Right lobe of liver (tissue), 6 donors: ENCODE measurements at regions not wholly inside any gene's neighbourhood (a gene's known extent, or its start where the extent isn't known, plus 50 kb on each side); places are given as distances from the start of the nearest gene placed in this dataset.
"Not testable (repeated sequence)": the region's sequence is repeated elsewhere in the genome, so short reads cannot be mapped to it uniquely, and the experiment has no call there.

Experiments
- ATAC-seq, 4 donors: fragments of 200-7000 bp; cut with Tn5 transposase; one replicate each; pipeline ENCODE4 v1.9.1; 2020; ENCODE audit warnings: mild to moderate bottlenecking in 4 of 4, moderate library complexity in 4 of 4
- DNase-seq, 3 donors: peaks; one replicate each; pipeline ENCODE4 v3.0.0-alpha.2; 2020
- H3K27ac ChIP-seq, 3 donors: fragments of 200-600 bp; one replicate each; pipeline ENCODE4 v1.8.0; 2022
- H3K27me3 ChIP-seq, 2 donors: fragments of 200-600 bp; one replicate each; pipeline ENCODE4 v1.8.0; 2022
- H3K36me3 ChIP-seq, 4 donors: fragments of 200-600 bp; sonication (generic) in 1 of 4; one replicate each; pipeline versions ENCODE4 v1.5.1 to v1.8.0; 2017 to 2022; ENCODE audit warnings: control low read depth in 1 of 4
- H3K4me1 ChIP-seq, 4 donors: fragments of 200-600 bp; sonication (generic) in 1 of 4; one replicate each; pipeline versions ENCODE4 v1.5.1 to v1.8.0; 2017 to 2022; ENCODE audit warnings: control low read depth in 1 of 4
- H3K4me3 ChIP-seq, 3 donors: fragments of 200-600 bp; one replicate each; pipeline ENCODE4 v1.8.0; 2022
- H3K9me3 ChIP-seq, 4 donors: fragments of 200-600 bp; sonication (generic) in 1 of 4; one replicate each; pipeline versions ENCODE4 v1.5.1 to v1.8.0; 2017 to 2022; ENCODE audit warnings: control low read depth in 1 of 4
- POLR2A ChIP-seq: fragments of 450-650 bp; IDR thresholded peaks from one replicate; pipeline ENCODE4 v1.6.1; 2017; ENCODE audit warnings: antibody characterized with exemption, mild to moderate bottlenecking
- WGBS: methylation state at CpG from one replicate; pipeline ENCODE4 v1.1.6; 2018; ENCODE audit warnings: low coverage, low lambda C conversion rate; ENCODE audit not compliant: insufficient coverage; ENCODE audit errors: missing lambda C conversion rate; 5-methylcytosine and 5-hydroxymethylcytosine counted together
- intact Hi-C, 2 donors: fragments of 100-400 bp; cut with DNase I; formaldehyde crosslinking; loops; one replicate each; pipeline versions ENCODE4 v1.11.2 to v1.14.1; 2022
- TF ChIP-seq, protein P1 (sequence below), 4 donors: fragments of 200-600 bp in 3 of 4; fragments of 450-650 bp in 1 of 4; IDR thresholded peaks; one replicate each; pipeline versions ENCODE4 v1.5.1 to v1.8.0; 2016 to 2022; ENCODE audit warnings: antibody characterized with exemption in 4 of 4, mild to moderate bottlenecking in 2 of 4
- donor health status: DM: no; HTN: yes; CAD: no.
- donor health status: DM: no; HTN: no; CAD: no.
- donor health status: DM: no; HTN: no; CAD: no.
- donor health status: DM: no; HTN: yes; CAD: no.
- donor health status: DM: no; HTN: yes; CAD: no.

DNA sequence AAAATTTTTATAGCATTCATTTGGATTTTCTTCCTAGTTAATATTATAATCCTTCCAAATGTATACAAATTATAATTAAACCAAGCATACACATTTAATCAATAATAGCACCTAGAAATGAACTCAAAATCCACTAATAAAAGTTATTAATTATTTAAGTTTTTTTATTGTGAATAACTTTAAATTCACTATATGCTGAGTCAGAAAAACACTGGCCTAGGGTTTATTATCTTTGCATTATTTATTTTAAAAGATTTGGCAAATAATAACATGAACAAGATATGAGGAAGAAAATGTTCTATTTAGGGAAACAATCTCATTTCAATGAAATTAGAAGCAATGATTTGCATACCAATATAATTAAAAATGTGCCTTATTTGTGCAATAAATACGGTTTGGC lies 951.5 kb downstream of the KCNT2 start:
- ATAC-seq: no peak
- intact Hi-C loops: no loop called here

DNA sequence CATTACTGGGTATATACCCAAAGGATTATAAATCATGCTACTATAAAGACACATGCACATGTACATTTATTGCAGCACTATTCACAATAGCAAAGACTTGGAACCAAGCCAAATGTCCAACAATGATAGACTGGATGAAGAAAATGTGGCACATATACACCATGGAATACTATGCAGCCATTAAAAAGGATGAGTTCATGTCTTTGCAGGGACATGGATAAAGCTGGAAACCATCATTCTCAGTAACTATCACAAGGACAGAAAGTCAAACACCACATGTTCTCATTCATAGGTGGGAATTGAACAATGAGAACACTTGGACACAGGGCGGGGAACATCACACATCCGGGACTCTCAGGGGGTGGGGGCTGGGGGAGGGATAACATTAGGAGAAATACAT lies 959.4 kb downstream of the KCNT2 start:
- 92% methylated on average over 2 of the region's 2 CpGs for WGBS
- ATAC-seq, intact Hi-C loops, H3K27me3 ChIP-seq, H3K9me3 ChIP-seq, H3K4me3 ChIP-seq, DNase-seq, H3K4me1 ChIP-seq, H3K36me3 ChIP-seq, H3K27ac ChIP-seq: not testable (repeated sequence)

More for the DNA sequence above, 951.5 kb downstream of the KCNT2 start:
- no peak overlapping the region for H3K27ac ChIP-seq
- no peaks in the 10 kb centered on the region for H3K4me1 ChIP-seq
- H3K9me3 ChIP-seq: no peaks in the 10 kb centered on the region
- TF ChIP-seq, protein P1, sequence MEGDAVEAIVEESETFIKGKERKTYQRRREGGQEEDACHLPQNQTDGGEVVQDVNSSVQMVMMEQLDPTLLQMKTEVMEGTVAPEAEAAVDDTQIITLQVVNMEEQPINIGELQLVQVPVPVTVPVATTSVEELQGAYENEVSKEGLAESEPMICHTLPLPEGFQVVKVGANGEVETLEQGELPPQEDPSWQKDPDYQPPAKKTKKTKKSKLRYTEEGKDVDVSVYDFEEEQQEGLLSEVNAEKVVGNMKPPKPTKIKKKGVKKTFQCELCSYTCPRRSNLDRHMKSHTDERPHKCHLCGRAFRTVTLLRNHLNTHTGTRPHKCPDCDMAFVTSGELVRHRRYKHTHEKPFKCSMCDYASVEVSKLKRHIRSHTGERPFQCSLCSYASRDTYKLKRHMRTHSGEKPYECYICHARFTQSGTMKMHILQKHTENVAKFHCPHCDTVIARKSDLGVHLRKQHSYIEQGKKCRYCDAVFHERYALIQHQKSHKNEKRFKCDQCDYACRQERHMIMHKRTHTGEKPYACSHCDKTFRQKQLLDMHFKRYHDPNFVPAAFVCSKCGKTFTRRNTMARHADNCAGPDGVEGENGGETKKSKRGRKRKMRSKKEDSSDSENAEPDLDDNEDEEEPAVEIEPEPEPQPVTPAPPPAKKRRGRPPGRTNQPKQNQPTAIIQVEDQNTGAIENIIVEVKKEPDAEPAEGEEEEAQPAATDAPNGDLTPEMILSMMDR (IDR thresholded peaks at IDR 0.05): no peak
- no peak for TF ChIP-seq POLR2A
- no peaks in the 10 kb centered on the region for H3K27me3 ChIP-seq
- no peak for DNase-seq
- H3K36me3 ChIP-seq: no peaks in the 10 kb centered on the region
- no peak overlapping the region for H3K4me3 ChIP-seq
- 32% methylated on average over 1 of the region's 1 CpG for WGBS

DNA sequence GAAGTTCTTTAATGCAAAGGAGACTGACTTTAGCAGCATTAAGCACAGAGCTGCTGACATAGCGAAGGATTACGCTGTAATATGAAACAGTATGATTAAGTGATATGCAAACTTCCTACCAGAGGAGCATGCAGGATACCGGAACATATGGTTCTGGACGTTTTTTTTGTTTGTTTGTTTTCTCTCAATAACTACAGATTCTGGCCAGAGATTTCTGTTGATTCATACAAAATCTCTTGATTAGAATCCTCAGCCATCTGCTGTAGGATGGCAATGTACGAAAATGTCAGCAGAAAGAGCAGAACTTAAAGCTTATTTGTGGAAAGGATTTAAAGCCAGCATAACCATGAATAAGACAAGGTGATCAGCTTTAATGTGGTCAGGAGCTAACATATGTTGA lies 970.7 kb downstream of the KCNT2 start:
- intact Hi-C loops: no loop called here
- H3K27me3 ChIP-seq: no peaks in the 10 kb centered on the region
- DNase-seq (no peak), ATAC-seq (no peak)
- H3K9me3 ChIP-seq: no peaks in the 10 kb centered on the region
- no peak overlapping the region for H3K27ac ChIP-seq
- 37% methylated on average over 5 of the region's 5 CpGs for WGBS
- no peaks in the 10 kb centered on the region for H3K36me3 ChIP-seq
- no peak for TF ChIP-seq POLR2A
- TF ChIP-seq, protein P1 (IDR thresholded peaks at IDR 0.05): no peak
- H3K4me1 ChIP-seq: no peaks in the 10 kb centered on the region
- no peak overlapping the region for H3K4me3 ChIP-seq

DNA sequence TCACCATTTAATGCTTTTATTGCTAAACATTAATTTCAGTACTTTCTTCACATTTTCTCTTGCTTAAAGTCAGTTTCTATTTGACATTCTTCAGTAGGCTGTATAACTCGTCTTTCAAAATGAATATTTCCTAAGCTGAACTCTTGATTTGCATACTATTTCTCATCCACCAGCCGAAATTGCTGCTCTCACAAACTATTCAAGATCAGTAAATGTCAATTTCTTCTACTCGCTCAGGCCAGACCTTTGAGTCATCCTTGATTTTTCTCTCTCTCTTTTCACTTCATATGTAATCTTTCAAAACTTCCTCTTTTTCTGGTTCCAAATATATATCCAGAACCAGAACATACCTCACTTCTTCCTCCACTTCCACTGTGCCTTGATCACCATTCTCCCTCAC lies 990.0 kb downstream of the KCNT2 start:
- H3K36me3 ChIP-seq: no peaks in the 10 kb centered on the region
- no peaks in the 10 kb centered on the region for H3K27me3 ChIP-seq
- ATAC-seq: no peak
- no peak overlapping the region for H3K4me3 ChIP-seq
- no peak for DNase-seq
- no peaks in the 10 kb centered on the region for H3K9me3 ChIP-seq
- H3K4me1 ChIP-seq: no peaks in the 10 kb centered on the region
- 44% methylated on average over 3 of the region's 3 CpGs for WGBS
- intact Hi-C loops: no loop called here
- no peak overlapping the region for H3K27ac ChIP-seq
- TF ChIP-seq, protein P1 (IDR thresholded peaks at IDR 0.05): no peak
- no peak for TF ChIP-seq POLR2A

DNA sequence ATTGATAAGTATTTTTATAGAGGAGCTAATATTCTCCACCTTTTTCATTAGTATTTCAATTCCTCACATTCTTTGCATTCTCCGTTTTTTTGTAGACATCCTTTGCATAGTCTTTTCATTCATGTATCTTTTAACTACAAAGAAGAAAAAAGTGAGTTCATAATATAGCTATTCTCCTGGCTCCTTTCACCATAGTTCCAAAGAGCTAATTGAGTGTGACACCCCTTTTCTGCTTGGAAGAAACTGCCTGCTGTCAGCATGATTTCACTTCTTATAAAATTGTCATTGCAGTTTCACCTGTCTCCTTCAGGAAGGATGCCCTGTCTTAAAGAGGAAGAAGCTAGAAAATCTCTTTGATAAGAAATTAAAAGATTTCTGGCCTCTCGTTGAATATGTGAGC lies 991.1 kb downstream of the KCNT2 start:
- intact Hi-C loops: no loop called here
- ATAC-seq: no peak

More for the DNA sequence above, 991.1 kb downstream of the KCNT2 start:
- Histone ChIP-seq H3K27ac (no peak overlapping the region), H3K27me3 (no peaks in the 10 kb centered on the region), H3K9me3 (no peaks in the 10 kb centered on the region), H3K4me1 (no peaks in the 10 kb centered on the region), H3K4me3 (no peak overlapping the region), H3K36me3 (no peaks in the 10 kb centered on the region)
- TF ChIP-seq, protein P1 (IDR thresholded peaks at IDR 0.05): no peak
- no peak for TF ChIP-seq POLR2A
- 28% methylated on average over 2 of the region's 2 CpGs for WGBS
- no peak for DNase-seq
